IPS DF 19.7 (cell line): ENCODE measurements at regions not wholly inside any gene's neighbourhood (a gene's known extent, or its start where the extent isn't known, plus 50 kb on each side); places are given as distances from the start of the nearest gene placed in this dataset.

Source experiments
- DNase-seq: peaks from one replicate; pipeline ENCODE4 v3.0.0-alpha.2; 2013; ENCODE audit warnings: low read depth, low spot score

DNA sequence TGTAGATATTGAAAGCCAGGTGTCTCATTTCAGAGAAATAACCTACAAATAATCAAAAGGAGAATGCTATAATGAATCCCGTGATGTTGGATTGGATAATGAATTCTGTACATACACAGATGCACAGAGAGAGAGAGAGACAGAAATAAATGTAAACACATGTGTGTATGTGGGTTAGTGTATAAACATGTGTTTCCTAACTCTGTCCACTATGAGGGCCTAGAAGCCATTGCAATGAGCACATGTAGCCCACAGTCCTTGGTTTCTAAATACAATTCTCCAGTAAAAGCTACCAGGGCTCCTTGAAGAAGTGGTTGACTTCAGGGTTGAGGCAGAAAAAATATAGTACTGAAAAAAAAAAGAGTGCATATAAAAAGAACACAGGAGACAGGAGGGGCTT lies 109.5 kb downstream of the INHBB start:
- DNase-seq: no peak

- DNase-seq: peak; percentile 45
Measured at GRCh38 chr2:120456867-120457266, 110.9 kb downstream of the INHBB start.

DNA sequence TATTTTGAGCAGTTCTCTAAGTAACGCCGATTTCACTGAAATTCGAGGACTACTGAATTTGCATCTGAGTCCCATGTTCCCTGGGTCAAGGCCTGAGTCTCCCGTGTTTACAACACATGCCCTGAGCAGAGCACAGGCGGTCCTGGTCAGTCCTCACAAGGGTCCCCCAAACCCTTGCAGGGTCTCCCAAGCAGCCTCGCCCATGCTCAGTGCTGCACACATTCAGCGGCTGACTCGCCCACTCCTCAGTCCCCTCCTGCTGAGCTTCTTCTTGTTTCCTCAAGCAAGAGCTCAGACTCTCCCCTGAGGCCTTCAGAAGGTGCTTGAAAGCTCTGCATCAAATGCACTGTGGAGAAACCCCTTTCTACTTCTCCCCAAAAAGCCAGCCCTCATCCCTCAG lies 114.6 kb downstream of the INHBB start:
- no peak for DNase-seq

DNA sequence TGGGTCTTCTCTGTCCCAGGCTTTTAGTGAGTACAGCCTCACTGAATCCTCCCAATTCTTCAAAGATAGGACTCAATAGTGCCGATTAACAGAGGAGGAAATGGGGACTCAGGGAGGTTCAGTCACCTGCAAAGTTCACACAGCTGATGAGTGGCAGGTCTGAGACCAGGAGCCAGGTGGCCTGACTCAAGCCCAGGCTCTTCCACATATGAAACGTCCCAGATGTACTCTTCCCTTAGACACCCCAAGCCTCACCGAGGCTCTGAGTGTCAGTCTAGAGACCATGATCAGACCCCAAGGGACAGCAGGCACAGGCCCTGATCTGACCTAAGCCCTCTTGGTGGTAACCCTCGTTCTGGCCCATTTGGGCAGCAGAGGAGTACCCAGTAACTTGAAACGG lies 115.2 kb downstream of the INHBB start:
- DNase-seq: no peak

GRCh38 chr2:120461546-120462537 lies 115.9 kb downstream of the INHBB start:
- DNase-seq: no peak

DNA sequence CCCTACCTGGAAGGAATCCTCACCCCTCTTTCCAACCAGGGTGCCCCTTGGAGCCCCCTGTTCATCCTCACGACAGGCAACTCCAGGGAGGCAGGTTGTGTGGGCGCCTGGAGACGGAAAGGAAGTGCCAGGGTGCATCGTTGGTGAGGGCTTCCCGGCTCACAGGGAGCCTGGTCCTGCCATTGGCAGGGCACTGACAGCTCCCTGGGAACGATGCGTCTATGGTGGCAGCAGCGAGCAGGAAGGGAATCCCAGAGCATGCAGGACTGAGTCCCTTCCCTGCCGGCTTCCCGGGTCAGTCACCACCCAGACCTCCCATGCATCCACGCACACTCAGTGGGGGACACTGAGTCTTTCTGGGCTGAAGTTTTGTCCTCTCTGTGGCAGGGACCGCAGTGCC lies 117.6 kb downstream of the INHBB start:
- DNase-seq: no peak

DNA sequence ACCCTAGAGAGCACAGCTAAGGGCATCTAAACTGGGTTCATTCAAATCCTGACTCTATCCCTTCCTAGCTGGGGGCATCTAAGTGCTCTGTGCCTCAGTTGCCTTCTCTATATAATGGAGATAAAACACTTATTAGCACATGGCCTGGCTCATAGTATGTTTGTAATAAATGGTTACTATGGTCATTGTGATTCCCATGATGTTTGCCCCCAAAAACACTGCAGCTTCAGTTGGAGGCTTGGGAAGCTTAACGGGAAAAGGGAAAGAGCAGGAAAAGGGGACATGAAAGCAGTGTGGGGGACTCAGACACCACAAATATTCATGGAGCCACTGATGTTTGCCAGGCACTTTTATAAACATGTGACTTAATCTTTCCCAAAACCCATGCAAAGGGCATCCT lies 118.1 kb downstream of the INHBB start:
- no peak for DNase-seq

DNA sequence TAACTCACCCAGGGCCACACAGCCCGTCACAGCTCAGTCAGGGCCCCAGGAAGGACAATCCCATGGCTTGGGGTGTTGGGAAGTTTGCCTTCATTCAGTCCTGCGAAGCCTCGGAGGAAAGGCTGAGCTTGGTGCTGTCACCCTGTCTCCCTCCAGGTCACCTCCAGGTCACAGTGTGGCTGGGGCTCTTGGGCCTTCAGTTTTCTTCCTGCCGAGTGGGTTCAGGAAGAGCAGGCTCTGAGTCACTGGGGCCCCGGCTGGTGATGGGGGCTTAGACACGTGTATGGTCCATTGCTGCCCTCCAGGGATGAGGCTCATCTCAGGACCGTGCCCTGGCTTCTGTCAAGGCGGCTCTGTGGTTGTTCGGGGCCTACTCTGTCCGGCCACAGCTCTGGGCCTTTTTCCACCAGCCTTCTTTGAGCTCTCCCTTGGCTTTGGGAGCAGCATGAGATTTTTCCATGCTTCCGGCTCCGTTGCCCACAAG lies 118.6 kb downstream of the INHBB start:
- no peak for DNase-seq

- DNase-seq: no peak
Measured at GRCh38 chr2:120465012-120465700, 119.2 kb downstream of the INHBB start.

GRCh38 chr2:120465701-120465988 lies 119.7 kb downstream of the INHBB start:
- DNase-seq: no peak

DNA sequence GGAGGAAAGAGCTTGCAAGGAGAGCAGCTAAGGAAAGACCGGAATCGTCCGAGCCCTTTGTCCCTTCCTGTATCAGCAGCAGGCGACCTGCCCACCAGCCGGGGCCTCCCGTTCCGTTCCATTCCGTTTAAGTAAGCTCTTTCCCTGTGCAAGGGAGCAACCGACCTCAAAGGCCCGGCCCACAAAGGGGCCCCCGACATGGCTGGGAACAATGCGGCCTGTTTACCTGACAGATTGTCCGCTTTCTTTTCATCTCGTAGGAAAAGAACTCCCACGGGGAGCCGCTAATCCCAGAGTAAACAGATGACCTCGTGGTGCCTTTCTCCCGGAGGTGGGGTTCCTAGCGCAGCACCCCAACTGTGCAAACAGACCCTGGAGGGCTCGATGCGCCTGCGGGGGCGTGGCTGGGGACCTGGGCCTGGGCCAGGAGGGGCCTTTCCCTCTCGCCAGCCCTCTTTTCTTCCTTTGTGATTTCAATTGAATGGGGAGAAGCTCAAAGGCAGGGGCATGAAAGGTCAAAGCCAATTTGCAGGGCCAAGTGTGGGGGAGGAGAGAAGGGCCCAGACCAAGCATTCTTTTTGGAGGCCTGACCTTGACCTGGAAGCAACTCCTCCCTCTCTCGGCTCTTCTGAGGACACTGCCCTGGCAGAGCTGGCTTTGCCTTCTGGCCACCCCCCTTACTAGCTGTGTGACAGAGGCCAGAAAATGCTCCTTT lies 120.2 kb downstream of the INHBB start:
- DNase-seq: peak; percentile 76

GRCh38 chr2:120466704-120467054 lies 120.7 kb downstream of the INHBB start:
- no peak for DNase-seq

DNA sequence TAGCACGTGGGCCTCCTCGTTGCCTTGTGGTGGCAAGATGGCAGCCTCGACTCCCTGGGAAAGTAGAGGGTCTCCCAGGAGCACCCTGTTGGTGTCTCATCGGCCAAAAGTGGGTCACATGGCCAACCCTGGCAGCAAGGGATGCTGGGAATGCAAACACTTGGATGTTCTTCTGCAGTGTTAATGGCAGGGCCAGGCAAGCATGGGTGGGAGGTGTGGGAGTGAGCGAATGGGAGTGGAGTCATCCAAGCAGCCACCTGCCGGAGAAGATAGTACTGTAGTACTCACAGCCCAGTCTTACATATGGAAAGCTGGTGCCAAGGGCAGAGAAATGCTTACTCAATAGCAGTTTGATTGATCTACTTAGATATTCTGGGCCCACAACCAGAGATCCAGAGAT lies 122.2 kb downstream of the INHBB start:
- no peak for DNase-seq

DNA sequence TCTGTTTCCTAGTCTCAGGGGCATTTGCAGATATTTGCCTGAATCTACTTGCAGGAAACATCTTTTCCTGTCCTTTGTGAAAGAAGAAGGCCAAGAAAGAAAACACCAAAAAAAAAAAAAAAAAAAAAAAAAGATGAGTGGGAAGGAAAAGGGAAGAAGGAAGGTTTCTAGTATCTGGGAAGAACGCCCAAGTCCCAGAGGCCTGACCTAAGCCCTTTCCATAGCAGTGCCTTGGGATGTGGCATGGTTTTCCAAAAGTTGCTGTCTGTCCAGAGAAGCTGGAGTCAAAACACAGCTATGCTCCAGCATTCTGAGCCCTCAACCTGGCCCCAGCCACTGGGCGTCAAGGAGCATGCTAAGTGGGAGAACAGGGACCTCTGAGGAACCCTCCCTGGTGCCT lies 123.5 kb downstream of the INHBB start:
- no peak for DNase-seq

GRCh38 chr2:120470041-120470965 lies 124.4 kb downstream of the INHBB start:
- no peak for DNase-seq

GRCh38 chr2:120471166-120471565 lies 125.2 kb downstream of the INHBB start:
- no peak for DNase-seq

DNA sequence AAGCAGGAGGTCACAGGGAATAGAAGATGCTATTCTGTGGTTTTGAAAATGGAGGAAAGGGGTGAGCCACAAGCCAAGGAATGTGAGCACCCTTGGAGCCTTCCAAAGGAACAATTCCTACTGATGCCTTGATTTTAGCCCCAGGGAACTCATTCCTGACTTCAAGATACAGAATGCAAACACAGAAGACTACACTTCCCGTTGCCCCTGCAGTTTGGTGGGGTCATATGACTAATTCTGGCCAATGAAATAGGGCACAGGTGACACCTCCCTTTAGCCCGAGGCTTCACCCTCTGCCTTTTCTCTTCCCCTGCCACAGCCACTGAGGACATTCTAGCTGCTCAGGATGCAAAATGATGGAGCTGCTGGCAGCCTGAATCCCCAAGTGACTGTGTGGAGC lies 126.1 kb downstream of the INHBB start:
- DNase-seq: no peak

GRCh38 chr2:120472891-120473309 lies 127.0 kb downstream of the INHBB start:
- no peak for DNase-seq

GRCh38 chr2:120473522-120474271 lies 127.8 kb downstream of the INHBB start:
- no peak for DNase-seq

- DNase-seq: no peak
Measured at GRCh38 chr2:120474486-120474885, 128.6 kb downstream of the INHBB start.

DNA sequence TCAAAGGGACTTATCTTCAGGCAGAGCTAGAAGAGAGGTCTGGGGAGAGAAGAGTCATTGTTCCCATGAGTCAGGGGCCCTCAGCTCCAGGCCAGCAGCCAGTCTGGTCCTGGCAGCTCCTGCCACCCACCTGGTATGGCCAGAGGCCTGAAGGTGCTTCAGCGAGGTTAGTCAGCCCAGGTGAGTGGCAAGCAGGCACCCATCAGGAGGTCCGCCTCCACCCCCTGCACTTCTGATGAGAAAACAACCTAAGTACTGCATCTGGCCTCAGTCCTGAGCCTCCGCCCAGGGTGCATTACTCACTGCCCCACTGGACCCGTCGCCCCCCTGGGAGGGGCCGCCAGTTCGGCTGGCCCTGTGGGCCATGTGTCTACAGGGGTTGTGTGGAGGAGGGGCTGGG lies 130.2 kb downstream of the INHBB start:
- DNase-seq: no peak
